Adrenal gland (tissue), 9 donors: ENCODE measurements at regions not wholly inside any gene's neighbourhood (a gene's known extent, or its start where the extent isn't known, plus 50 kb on each side); places are given as distances from the start of the nearest gene placed in this dataset.

ENCODE experiments used
- DNase-seq, 7 donors: peaks; one replicate each; pipeline ENCODE4 v3.0.0-alpha.2; 2019 to 2020
- H3K27ac ChIP-seq, 5 donors: fragments of 200-600 bp; sonication (generic) in 4 of 5; 1 replicate in 3 of 5; 2 replicates in 2 of 5; pipeline versions ENCODE4 v1.5.1 to v1.8.0; 2016 to 2020; ENCODE audit warnings: mild to moderate bottlenecking in 1 of 5
- H3K27me3 ChIP-seq: fragments of 200-600 bp; 2 replicates; pipeline ENCODE4 v1.8.0; 2021
- H3K36me3 ChIP-seq, 2 donors: fragments of 200-600 bp; replicated peaks in 1 of 2; 1 replicate in 1 of 2; 2 replicates in 1 of 2; pipeline versions ENCODE4 v1.5.1 to v1.8.0; 2018 to 2022
- H3K4me1 ChIP-seq, 2 donors: fragments of 200-600 bp; replicated peaks in 1 of 2; 1 replicate in 1 of 2; 2 replicates in 1 of 2; pipeline versions ENCODE4 v1.5.1 to v1.8.0; 2018 to 2021
- H3K4me3 ChIP-seq, 4 donors: fragments of 200-600 bp; sonication (generic) in 3 of 4; one replicate each; pipeline ENCODE4 v1.5.1; 2016 to 2018
- H3K9me3 ChIP-seq, 3 donors: fragments of 200-600 bp; sonication (generic) in 1 of 3; replicated peaks in 1 of 3; 1 replicate in 2 of 3; 2 replicates in 1 of 3; pipeline versions ENCODE4 v1.5.1 to v1.8.0; 2016 to 2021
- CTCF ChIP-seq, 6 experiments: fragments of 450-650 bp in 4 of 6; fragments of 200-600 bp in 2 of 6; sonication (generic) in 1 of 6; IDR thresholded peaks; 1 replicate in 5 of 6; 2 replicates in 1 of 6; pipeline versions ENCODE4 v1.5.1 to v1.8.0; 2016 to 2021; ENCODE audit warnings: antibody characterized with exemption in 6 of 6, mild to moderate bottlenecking in 2 of 6, moderate library complexity in 1 of 6
- POLR2A ChIP-seq, 2 donors: fragments of 450-650 bp; IDR thresholded peaks; one replicate each; pipeline ENCODE4 v1.6.1; 2017; ENCODE audit warnings: antibody characterized with exemption in 2 of 2, mild to moderate bottlenecking in 2 of 2, moderate library complexity in 1 of 2
- WGBS, 4 donors: extraction: QIAGEN DNeasy Blood & Tissue Kit in 2 of 4; methylation state at CpG; one replicate each; pipeline versions ENCODE4 v1.1.5 to v1.1.7; 2013 to 2017; 5-methylcytosine and 5-hydroxymethylcytosine counted together
- intact Hi-C, 2 donors: fragments of 100-400 bp; cut with DNase I; formaldehyde crosslinking; loops; one replicate each; pipeline versions ENCODE4 v1.14.1 to v1.15.0; 2022 to 2023
- donor health status: healthy with polysubstance abuse.
- donor health status: Bipolar disorder and iron deficiency.
- donor health status: DM: yes; HTN: yes; CAD: no.
- donor health status: DM: no; HTN: no; CAD: no.
- donor health status: DM: no; HTN: no; CAD: no.

- intact Hi-C loops: no loop called here
- WGBS, 4 donors: 66 to 71% (median 68%) methylated on average over 8 of the region's 8 CpGs
- Histone ChIP-seq H3K27me3 (no peaks in the 10 kb centered on the region), H3K9me3 (no peaks in the 10 kb centered on the region), H3K4me1 (no peaks in the 10 kb centered on the region), H3K27ac (no peak overlapping the region), H3K36me3 (no peaks in the 10 kb centered on the region), H3K4me3 (no peak overlapping the region)
- TF ChIP-seq CTCF (IDR thresholded peaks at IDR 0.05) (no peak), POLR2A (IDR thresholded peaks at IDR 0.05) (no peak)
- no peak for DNase-seq
Measured at GRCh38 chr1:101178688-101179491, 57.9 kb upstream of the S1PR1 start.

DNA sequence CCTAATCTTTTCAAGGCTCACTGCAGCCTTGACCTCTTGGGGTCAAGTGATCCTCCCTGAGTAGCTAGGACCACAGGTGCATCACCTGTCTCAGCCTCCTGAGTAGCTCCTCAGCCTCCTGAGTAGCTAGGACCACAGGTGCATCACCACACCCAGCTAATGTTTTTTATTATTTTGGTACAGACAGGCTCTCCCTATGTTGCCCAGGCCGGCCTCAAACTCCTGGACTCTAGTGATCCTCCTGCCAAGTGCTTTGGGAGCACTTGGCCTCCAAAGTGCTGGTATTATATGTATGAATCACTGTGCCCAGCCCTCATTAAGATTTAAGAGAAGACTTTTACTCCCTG lies 58.5 kb upstream of the S1PR1 start:
- no peaks in the 10 kb centered on the region for H3K4me1 ChIP-seq
- H3K4me3 ChIP-seq: no peak overlapping the region
- intact Hi-C loops: no loop called here
- H3K27ac ChIP-seq: no peak overlapping the region
- no peaks in the 10 kb centered on the region for H3K36me3 ChIP-seq
- no peaks in the 10 kb centered on the region for H3K27me3 ChIP-seq
- DNase-seq: no peak
- WGBS, 4 donors: 81 to 100% (median 90%) methylated on average over 1 of the region's 1 CpG
- TF ChIP-seq POLR2A (IDR thresholded peaks at IDR 0.05): no peak
- no peak for TF ChIP-seq CTCF (IDR thresholded peaks at IDR 0.05)
- H3K9me3 ChIP-seq: no peaks in the 10 kb centered on the region

DNA sequence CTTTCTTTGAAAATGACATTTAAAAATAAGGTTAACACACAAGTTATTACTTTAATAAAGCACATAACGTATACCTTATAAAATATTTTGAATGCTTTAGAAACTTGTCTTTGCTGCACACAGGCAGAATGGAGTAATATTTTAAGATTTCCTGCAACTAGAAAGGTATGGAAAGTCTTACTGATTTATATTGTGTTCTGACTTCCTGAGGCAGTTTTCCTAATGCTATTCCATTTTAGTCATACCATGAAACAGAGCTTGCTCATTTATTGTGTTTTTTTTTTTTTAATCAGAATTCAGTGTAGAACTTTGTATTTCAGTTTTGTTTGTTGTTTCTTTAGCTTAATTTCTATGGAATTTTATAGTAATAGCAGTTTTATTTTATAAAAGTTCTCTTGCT lies 60.9 kb upstream of the S1PR1 start:
- Histone ChIP-seq H3K27me3 (no peaks in the 10 kb centered on the region), H3K36me3 (no peaks in the 10 kb centered on the region), H3K4me3 (no peak overlapping the region), H3K4me1 (no peaks in the 10 kb centered on the region), H3K27ac (no peak overlapping the region), H3K9me3 (no peaks in the 10 kb centered on the region)
- DNase-seq: no peak
- intact Hi-C loops: no loop called here
- 70 to 87% (median 82%) methylated on average over 1 of the region's 1 CpG for WGBS, 4 donors
- TF ChIP-seq CTCF (IDR thresholded peaks at IDR 0.05) (no peak), POLR2A (IDR thresholded peaks at IDR 0.05) (no peak)

DNA sequence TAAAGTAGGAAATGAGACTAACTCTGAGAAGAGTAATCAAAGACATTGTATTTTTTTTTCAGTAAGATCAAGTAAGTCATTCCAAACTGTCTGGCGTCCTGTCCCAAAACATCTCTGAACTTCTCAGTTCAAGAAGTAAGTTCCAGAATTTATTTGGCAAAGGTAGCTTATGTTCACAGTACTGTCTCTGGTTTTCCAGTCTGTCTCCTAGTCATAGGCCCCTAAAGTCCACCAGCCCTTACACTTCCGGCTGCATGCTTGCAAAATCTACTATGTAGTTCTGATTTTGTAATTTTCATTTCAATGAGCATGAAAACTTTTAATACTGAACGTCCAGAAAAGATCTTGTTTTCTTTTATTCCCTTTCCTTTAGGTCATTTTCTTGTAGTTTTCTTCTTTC lies 61.4 kb upstream of the S1PR1 start:
- Histone ChIP-seq H3K4me1 (no peaks in the 10 kb centered on the region), H3K9me3 (no peaks in the 10 kb centered on the region), H3K27me3 (no peaks in the 10 kb centered on the region), H3K27ac (no peak overlapping the region), H3K4me3 (no peak overlapping the region), H3K36me3 (no peaks in the 10 kb centered on the region)
- 59 to 71% (median 63%) methylated on average over 3 of the region's 3 CpGs for WGBS, 4 donors
- intact Hi-C loops: no loop called here
- DNase-seq: no peak
- TF ChIP-seq POLR2A (IDR thresholded peaks at IDR 0.05) (no peak), CTCF (IDR thresholded peaks at IDR 0.05) (no peak)
